IMR-90 (cell line): ENCODE measurements at regions not wholly inside any gene's neighbourhood (a gene's known extent, or its start where the extent isn't known, plus 50 kb on each side); places are given as distances from the start of the nearest gene placed in this dataset.

ENCODE experiments used
- ATAC-seq: fragments of 200-7000 bp; cut with Tn5 transposase; 2 replicates; pipeline ENCODE4 v1.9.1; 2020; ENCODE audit warnings: low read depth, mild to moderate bottlenecking, moderate library complexity
- BruUV-seq: library from RNA; stranded (reverse); fragments of 400-500 nt; replicated peaks from 2 replicates; lab custom pipeline; 2021; lab: Mats Ljungman, UMichigan
- CTCF ChIA-PET: fragments of 300-600 bp; formaldehyde crosslinking; extraction: SDS; loops from one replicate; lab custom pipeline; 2021; ENCODE audit warnings: antibody characterized with exemption; lab: Yijun Ruan, JAX
- POLR2A ChIA-PET: fragments of 300-600 bp; sonication (Branson Sonifier 250); formaldehyde crosslinking; loops from one replicate; lab custom pipeline; 2022; ENCODE audit warnings: antibody characterized with exemption; ENCODE audit not compliant: unreplicated experiment; lab: Charles Lee
- DNase-seq: peaks from one replicate; pipeline ENCODE4 v3.0.0; 2013
- H2AFZ ChIP-seq: replicated peaks from 2 replicates; pipeline ENCODE3; 2013; ENCODE audit warnings: low read length, mild to moderate bottlenecking; ENCODE audit not compliant: poor library complexity
- H2AK5ac ChIP-seq: 2 replicates; pipeline ENCODE4 v1.6.1; 2013; ENCODE audit warnings: low read depth, low read length, inconsistent platforms
- H2AK9ac ChIP-seq: replicated peaks from 2 replicates; pipeline ENCODE3; 2013; ENCODE audit warnings: mild to moderate bottlenecking, low read depth, low read length, moderate library complexity; ENCODE audit not compliant: poor library complexity
- H2BK120ac ChIP-seq: 2 replicates; pipeline ENCODE4 v1.6.1; 2013; ENCODE audit warnings: low read depth, low read length, inconsistent platforms
- H2BK15ac ChIP-seq: 3 replicates; pipeline ENCODE4 v1.6.1; 2013; ENCODE audit warnings: low read depth, low read length, inconsistent platforms
- H2BK20ac ChIP-seq: 2 replicates; pipeline ENCODE4 v1.6.1; 2013; ENCODE audit warnings: low read depth, mild to moderate bottlenecking, inconsistent platforms, low read length, moderate library complexity
- H2BK5ac ChIP-seq: 2 replicates; pipeline ENCODE4 v1.6.1; 2013; ENCODE audit warnings: mild to moderate bottlenecking, low read depth, low read length, inconsistent platforms; ENCODE audit not compliant: poor library complexity, severe bottlenecking
- H3K14ac ChIP-seq: replicated peaks from 2 replicates; pipeline ENCODE4 v1.6.1; 2013; ENCODE audit warnings: low read depth, low read length, inconsistent platforms
- H3K18ac ChIP-seq: 2 replicates; pipeline ENCODE4 v1.6.1; 2013; ENCODE audit warnings: low read depth, low read length, control low read depth
- H3K23ac ChIP-seq: 2 replicates; pipeline ENCODE4 v1.6.1; 2013; ENCODE audit warnings: low read depth, low read length, inconsistent platforms
- H3K27ac ChIP-seq: 2 replicates; pipeline ENCODE4 v1.5.1; 2013; ENCODE audit warnings: mild to moderate bottlenecking, control low read depth, low read length; ENCODE audit not compliant: insufficient read depth
- H3K27me3 ChIP-seq: 2 replicates; pipeline ENCODE4 v1.6.1; 2013; ENCODE audit warnings: low read length; ENCODE audit not compliant: control insufficient read depth, insufficient read depth
- H3K36me3 ChIP-seq: 2 replicates; pipeline ENCODE4 v1.6.1; 2013; ENCODE audit warnings: low read length, mixed read lengths; ENCODE audit not compliant: control insufficient read depth, insufficient read depth
- H3K4ac ChIP-seq: 2 replicates; pipeline ENCODE4 v1.6.1; 2013; ENCODE audit warnings: low read depth, low read length, inconsistent platforms
- H3K4me1 ChIP-seq: 2 replicates; pipeline ENCODE4 v1.6.1; 2013; ENCODE audit warnings: low read length, mixed read lengths; ENCODE audit not compliant: control insufficient read depth, insufficient read depth
- H3K4me2 ChIP-seq: 2 replicates; pipeline ENCODE4 v1.6.1; 2013; ENCODE audit warnings: low read depth, mild to moderate bottlenecking, control low read depth, low read length, moderate library complexity
- H3K4me3 ChIP-seq: 2 replicates; pipeline ENCODE4 v1.5.1; 2013; ENCODE audit warnings: low read depth, mild to moderate bottlenecking, control low read depth, low read length, moderate library complexity; ENCODE audit not compliant: insufficient read depth
- H3K56ac ChIP-seq: 2 replicates; pipeline ENCODE4 v1.6.1; 2013; ENCODE audit warnings: low read length, inconsistent platforms; ENCODE audit not compliant: insufficient read depth; ENCODE audit errors: extremely low read depth
- H3K79me1 ChIP-seq, 2 experiments: 2 replicates each; pipeline ENCODE4 v1.6.1; 2013; ENCODE audit warnings: low read length in 2 of 2, inconsistent platforms in 1 of 2, low read depth in 1 of 2
- H3K9ac ChIP-seq: 2 replicates; pipeline ENCODE4 v1.6.1; 2013; ENCODE audit warnings: low read depth, low read length, control low read depth
- H3K9me1 ChIP-seq: 2 replicates; pipeline ENCODE4 v1.6.1; 2013; ENCODE audit warnings: low read length, inconsistent platforms; ENCODE audit not compliant: insufficient read depth
- H3K9me3 ChIP-seq: 2 replicates; pipeline ENCODE4 v1.6.1; 2013; ENCODE audit warnings: low read length; ENCODE audit not compliant: control insufficient read depth, insufficient read depth
- H4K20me1 ChIP-seq: 2 replicates; pipeline ENCODE4 v1.6.1; 2013; ENCODE audit warnings: low read length, inconsistent platforms; ENCODE audit not compliant: insufficient read depth
- H4K5ac ChIP-seq: 2 replicates; pipeline ENCODE4 v1.6.1; 2013; ENCODE audit warnings: mild to moderate bottlenecking, low read depth, low read length, control low read depth
- H4K8ac ChIP-seq, 2 experiments: 2 replicates each; pipeline ENCODE4 v1.6.1; 2013; ENCODE audit warnings: low read depth in 2 of 2, low read length in 2 of 2, control low read depth in 1 of 2, inconsistent platforms in 1 of 2
- H4K91ac ChIP-seq: 2 replicates; pipeline ENCODE4 v1.6.1; 2013; ENCODE audit warnings: low read depth, low read length, inconsistent platforms; ENCODE audit not compliant: insufficient read depth
- BHLHE40 ChIP-seq: fragments of 150-350 bp; IDR thresholded peaks from 2 replicates; pipeline ENCODE4 v1.6.1; 2016; ENCODE audit warnings: mild to moderate bottlenecking, low read depth, low read length
- FOS ChIP-seq: fragments of 150-350 bp; IDR thresholded peaks from 2 replicates; pipeline ENCODE4 v1.6.1; 2016; ENCODE audit warnings: low read depth, low read length
- MAZ ChIP-seq: IDR thresholded peaks from 2 replicates; pipeline ENCODE4 v1.6.1; 2012; ENCODE audit warnings: low read depth, mild to moderate bottlenecking, low read length, improper control_type of control experiment, moderate library complexity, borderline replicate concordance
- NFE2L2 ChIP-seq: fragments of 150-350 bp; IDR thresholded peaks from 2 replicates; pipeline ENCODE4 v1.6.1; 2016; ENCODE audit warnings: low read depth, mild to moderate bottlenecking, low read length
- RAD21 ChIP-seq: IDR thresholded peaks from 2 replicates; pipeline ENCODE4 v1.6.1; 2012; ENCODE audit warnings: low read length, improper control_type of control experiment
- WGBS, 2 experiments: methylation state at CpG; one replicate each; pipeline versions ENCODE4 v1.1.5 to v1.1.7; 2013; ENCODE audit warnings: missing lambda C conversion rate in 2 of 2; ENCODE audit not compliant: insufficient read length in 1 of 2; ENCODE audit errors: extremely low coverage in 2 of 2; 5-methylcytosine and 5-hydroxymethylcytosine counted together
- dilution Hi-C: fragments of 300-500 bp; cut with HindIII; formaldehyde crosslinking; loops from one replicate; pipeline ENCODE4 v1.14.3; 2018; ENCODE audit warnings: low sequenced_read_pairs; ENCODE audit not compliant: unreplicated experiment
- in situ Hi-C: fragments of 300-500 bp; cut with MboI; formaldehyde crosslinking; loops from 3 replicates; pipeline ENCODE4 v1.14.3; 2019; ENCODE audit warnings: low sequenced_read_pairs, inconsistent platforms, mixed read lengths
- intact Hi-C: fragments of 100-400 bp; cut with micrococcal nuclease; formaldehyde crosslinking; loops from 2 replicates; pipeline ENCODE4 v1.10.0; 2022
- TF ChIP-seq, protein P1 (sequence below): conservative IDR thresholded peaks from 2 replicates; pipeline ENCODE4 v1.5.1; 2012; ENCODE audit warnings: mild to moderate bottlenecking, low read depth, low read length, improper control_type of control experiment

DNA sequence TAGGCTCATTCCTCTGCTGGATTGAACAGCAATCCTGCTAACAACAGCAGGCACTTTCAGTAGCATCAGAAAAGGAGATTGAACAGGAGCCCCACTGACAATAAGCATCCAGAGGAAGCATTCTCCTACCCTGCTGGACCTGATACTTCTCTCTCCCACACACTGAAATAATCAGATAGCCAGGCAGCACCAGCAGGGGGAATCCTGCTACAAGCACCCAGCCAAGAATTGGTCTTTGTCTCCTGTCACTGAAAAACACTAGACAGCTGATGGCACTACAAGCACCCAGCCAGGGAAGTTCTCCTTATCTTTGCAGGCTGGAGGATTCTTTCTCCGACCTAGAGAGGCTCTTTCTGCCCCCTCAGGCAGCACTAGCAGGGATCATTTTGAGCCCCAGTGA, 444.3 kb upstream of the GRIA3 start:
- H3K56ac ChIP-seq, result no peak overlapping the region
- H2AFZ ChIP-seq, result no peak overlapping the region
- H2AK5ac ChIP-seq, result no peak overlapping the region
- H3K4ac ChIP-seq, result no peak overlapping the region
- no peak overlapping the region for H4K91ac ChIP-seq
- H4K5ac ChIP-seq, result no peak overlapping the region
- WGBS, 2 experiments, result no CpG with 5 or more reads among the region's 1 CpG
- H2AK9ac ChIP-seq, result no peak overlapping the region
- no peak overlapping the region for H3K23ac ChIP-seq
- H4K8ac ChIP-seq, result no peak overlapping the region
- no TSS peak for BruUV-seq
- in situ Hi-C loops (no loop called here), intact Hi-C loops (no loop called here), dilution Hi-C loops (no loop called here)
- H2BK120ac ChIP-seq, result no peak overlapping the region
- no peak overlapping the region for H2BK5ac ChIP-seq
- POLR2A ChIA-PET, result no interaction called here
- CTCF ChIA-PET, result no interaction called here
- no peak overlapping the region for H2BK15ac ChIP-seq
- no peak overlapping the region for H3K27ac ChIP-seq
- H3K4me3 ChIP-seq, result no peak overlapping the region
- no peak overlapping the region for H3K4me2 ChIP-seq
- no peak overlapping the region for H3K9ac ChIP-seq
- DNase-seq, result no peak
- no peaks in the 10 kb centered on the region for H3K79me1 ChIP-seq
- no peak overlapping the region for H2BK20ac ChIP-seq
- no peaks in the 10 kb centered on the region for H3K27me3 ChIP-seq
- no peak overlapping the region for H3K14ac ChIP-seq
- H3K9me1 ChIP-seq, result no peaks in the 10 kb centered on the region
- ATAC-seq, result no peak
- peaks cover 2% of the 10 kb centered on the region; the same call in 1 of the 2 replicates for H3K9me3 ChIP-seq
- no peaks in the 10 kb centered on the region for H4K20me1 ChIP-seq
- TF ChIP-seq, protein P1, sequence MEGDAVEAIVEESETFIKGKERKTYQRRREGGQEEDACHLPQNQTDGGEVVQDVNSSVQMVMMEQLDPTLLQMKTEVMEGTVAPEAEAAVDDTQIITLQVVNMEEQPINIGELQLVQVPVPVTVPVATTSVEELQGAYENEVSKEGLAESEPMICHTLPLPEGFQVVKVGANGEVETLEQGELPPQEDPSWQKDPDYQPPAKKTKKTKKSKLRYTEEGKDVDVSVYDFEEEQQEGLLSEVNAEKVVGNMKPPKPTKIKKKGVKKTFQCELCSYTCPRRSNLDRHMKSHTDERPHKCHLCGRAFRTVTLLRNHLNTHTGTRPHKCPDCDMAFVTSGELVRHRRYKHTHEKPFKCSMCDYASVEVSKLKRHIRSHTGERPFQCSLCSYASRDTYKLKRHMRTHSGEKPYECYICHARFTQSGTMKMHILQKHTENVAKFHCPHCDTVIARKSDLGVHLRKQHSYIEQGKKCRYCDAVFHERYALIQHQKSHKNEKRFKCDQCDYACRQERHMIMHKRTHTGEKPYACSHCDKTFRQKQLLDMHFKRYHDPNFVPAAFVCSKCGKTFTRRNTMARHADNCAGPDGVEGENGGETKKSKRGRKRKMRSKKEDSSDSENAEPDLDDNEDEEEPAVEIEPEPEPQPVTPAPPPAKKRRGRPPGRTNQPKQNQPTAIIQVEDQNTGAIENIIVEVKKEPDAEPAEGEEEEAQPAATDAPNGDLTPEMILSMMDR, result no peak
- TF ChIP-seq MAZ (no peak), RAD21 (no peak), FOS (no peak), BHLHE40 (no peak), NFE2L2 (no peak)
- no peak overlapping the region for H3K18ac ChIP-seq
- H3K4me1 ChIP-seq, result no peaks in the 10 kb centered on the region
- H3K36me3 ChIP-seq, result no peaks in the 10 kb centered on the region
